GM18867 (cell line): ENCODE measurements at regions not wholly inside any gene's neighbourhood (a gene's known extent, or its start where the extent isn't known, plus 50 kb on each side); places are given as distances from the start of the nearest gene placed in this dataset.
"Not testable (repeated sequence)": the region's sequence is repeated elsewhere in the genome, so short reads cannot be mapped to it uniquely, and the experiment has no call there.

ENCODE experiments used
- ATAC-seq: cut with Tn5 transposase; IDR thresholded peaks from one replicate; pipeline ENCODE4 v1.9.1; 2021; ENCODE audit warnings: mild to moderate bottlenecking, moderate library complexity; ENCODE audit not compliant: unreplicated experiment

- ATAC-seq, result peak; percentile 72
Measured at GRCh38 chr6:28657769-28658465, 132.2 kb downstream of the GPX5 start.

GRCh38 chr6:28658475-28659249, 133.0 kb downstream of the GPX5 start:
- peak; percentile 22 for ATAC-seq

- ATAC-seq, result no peak
Measured at GRCh38 chr6:28659250-28659566, 133.5 kb downstream of the GPX5 start.

- ATAC-seq, result no peak
Measured at GRCh38 chr6:28661097-28661713, 135.5 kb downstream of the GPX5 start.

GRCh38 chr6:28664870-28665396, 139.3 kb downstream of the GPX5 start:
- ATAC-seq, result no peak

DNA sequence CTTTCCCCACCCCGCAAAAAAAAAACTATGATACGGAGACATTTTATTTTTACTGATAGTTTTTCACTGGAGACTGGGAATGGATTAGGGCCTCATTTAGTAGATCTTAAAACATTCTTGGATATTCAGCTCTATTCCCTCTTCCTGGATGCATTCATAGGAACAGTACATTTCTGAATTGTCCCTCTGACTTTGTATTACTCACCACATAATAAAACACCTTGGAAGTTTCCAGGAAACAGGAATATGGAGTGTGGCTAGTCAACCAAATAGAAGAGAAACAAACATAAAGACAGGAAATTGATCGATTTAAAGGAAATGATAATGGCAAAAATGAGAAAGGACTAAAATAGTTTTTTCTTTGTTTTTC, 147.7 kb downstream of the GPX5 start:
- no peak for ATAC-seq

GRCh38 chr6:28673787-28674671, 148.3 kb downstream of the GPX5 start:
- no peak for ATAC-seq

GRCh38 chr6:28675600-28675999, 149.9 kb downstream of the GPX5 start:
- ATAC-seq, result no peak

DNA sequence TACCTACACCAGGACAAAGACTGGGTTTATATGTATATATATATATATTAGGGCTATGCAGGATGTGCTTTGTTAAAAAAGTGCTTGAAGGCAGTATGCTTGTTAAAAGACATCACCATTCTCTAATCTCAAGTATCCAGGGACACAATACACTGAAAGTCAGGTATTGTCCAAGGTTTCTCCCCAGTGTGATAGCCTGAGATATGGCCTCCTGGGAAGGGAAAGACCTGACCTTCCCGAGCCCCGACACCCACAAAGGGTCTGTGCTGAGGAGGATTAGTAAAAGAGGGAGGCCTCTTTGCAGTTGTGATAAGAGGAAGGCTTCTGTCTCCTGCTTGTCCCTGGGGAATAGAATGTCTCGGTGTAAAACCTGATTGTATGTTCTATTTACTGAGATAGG, 156.9 kb downstream of the GPX5 start:
- ATAC-seq, result no peak

- ATAC-seq, result not testable (repeated sequence)
Measured at GRCh38 chr6:28682956-28683685, 157.4 kb downstream of the GPX5 start.

DNA sequence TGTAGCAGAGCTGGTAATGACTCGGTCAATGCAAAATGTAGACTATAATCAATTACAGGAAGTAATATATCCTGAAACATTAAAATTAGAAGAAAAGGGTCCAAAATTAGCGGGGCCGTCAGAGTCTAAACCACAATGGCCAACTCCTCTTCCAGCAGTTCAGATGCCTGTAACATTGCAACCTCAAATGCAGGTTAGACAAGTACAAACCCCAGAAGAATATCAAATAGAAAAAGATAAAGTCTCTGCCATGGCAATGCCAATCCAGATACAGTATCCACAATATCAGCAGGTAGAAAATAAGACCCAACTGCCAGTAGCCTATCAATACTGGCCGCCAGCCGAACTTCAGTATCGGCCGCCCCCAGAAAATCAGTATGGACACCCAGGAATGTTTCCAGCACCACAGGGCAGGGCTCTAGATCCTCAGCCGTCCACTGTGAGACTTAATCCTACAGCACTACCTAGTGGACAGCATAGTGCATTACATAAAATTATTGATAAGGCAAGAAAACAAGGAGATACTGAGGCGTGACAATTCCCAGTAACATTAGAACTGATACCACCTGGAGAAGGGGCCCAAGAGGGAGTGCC, 158.4 kb downstream of the GPX5 start:
- peak; percentile 58 for ATAC-seq

DNA sequence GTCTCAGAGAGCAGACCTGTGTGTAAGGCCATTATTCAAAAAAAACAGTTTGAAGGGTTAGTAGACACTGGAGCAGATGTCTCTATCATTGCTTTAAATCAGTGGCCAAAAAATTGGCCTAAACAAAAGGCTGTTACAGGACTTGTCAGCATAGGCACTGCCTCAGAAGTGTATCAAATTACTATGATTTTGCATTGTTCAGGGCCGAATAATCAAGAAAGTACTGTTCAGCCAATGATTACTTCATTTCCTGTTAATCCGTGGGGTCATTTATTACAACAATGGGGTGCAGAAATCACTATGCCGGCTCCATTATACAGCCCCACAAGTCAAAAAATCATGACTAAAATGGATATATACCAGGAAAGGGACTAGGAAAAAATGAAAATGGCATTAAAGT, 160.3 kb downstream of the GPX5 start:
- ATAC-seq, result not testable (repeated sequence)

DNA sequence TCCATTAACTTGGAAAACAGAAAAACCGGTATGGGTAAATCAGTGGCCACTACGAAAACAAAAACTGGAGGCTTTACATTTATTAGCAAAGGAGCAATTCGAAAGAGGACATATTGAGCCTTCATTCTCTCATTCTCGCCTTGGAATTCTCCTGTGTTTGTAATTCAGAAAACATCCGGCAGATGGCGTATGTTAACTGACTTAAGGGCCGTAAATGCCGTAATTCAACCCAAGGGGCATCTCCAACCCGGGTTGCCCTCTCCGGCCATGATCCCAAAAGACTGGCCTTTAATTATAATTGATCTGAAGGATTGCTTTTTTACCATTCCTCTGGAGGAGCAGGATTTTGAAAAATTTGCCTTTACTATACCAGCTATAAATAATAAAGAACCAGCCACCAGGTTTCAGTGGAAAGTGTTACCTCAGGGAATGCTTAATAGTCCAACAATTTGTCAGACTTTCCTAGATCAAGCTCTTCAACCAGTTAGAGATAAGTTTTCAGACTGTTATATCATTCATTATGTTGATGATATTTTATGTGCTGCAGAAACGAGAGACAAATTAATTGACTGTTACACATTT, 160.9 kb downstream of the GPX5 start:
- ATAC-seq, result not testable (repeated sequence)

GRCh38 chr6:28687309-28687981, 161.8 kb downstream of the GPX5 start:
- not testable (repeated sequence) for ATAC-seq

DNA sequence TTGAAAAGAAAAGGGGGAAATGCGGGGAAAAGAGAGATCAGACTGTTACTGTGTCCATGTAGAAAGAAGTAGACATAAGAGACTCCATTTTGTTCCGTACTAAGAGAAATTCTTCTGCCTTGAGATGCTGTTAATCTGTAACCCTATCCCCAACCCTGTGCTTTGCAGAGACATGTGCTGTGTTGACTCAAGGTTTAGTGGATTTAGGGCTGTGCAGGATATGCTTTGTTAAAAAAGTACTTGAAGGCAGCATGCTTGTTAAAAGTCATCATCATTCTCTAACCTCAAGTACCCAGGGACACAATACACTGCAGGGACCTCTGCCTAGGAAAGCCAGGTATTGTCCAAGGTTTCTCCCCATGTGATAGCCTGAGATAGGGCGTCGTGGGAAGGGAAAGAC, 166.3 kb downstream of the GPX5 start:
- ATAC-seq, result not testable (repeated sequence)

DNA sequence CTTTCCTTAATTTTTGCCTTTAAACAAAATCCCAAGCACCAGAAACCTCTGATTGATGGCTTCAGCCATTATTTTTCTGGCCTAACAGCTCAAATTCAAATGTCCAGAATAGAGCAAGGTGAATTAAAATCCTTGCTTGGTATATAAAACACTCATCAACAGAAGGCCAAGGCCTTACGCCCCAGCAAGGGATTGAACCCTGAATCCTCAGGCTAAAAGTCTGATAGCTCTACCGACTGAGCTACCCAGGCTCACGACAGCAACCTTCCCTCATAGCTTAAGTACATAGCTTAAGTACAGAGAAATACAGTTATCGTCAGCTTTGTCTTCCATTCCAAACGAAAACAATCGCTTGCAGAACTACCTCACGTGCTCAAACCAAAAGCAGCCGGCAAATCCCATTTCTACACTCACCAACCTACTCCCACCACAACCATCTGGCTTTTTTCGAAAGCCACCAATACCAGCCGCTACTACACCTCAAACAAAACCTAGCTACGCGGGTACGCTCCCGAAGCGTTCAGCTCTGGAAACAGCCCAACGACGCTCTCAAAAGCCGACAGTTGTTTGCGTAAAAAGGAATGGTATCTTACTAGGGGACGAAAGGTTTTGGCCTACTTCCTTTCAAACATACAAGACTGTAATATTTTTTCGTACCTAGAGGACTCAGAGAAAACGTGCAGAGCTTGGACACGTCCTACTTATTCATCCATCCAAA, 167.5 kb downstream of the GPX5 start:
- ATAC-seq, result no peak

DNA sequence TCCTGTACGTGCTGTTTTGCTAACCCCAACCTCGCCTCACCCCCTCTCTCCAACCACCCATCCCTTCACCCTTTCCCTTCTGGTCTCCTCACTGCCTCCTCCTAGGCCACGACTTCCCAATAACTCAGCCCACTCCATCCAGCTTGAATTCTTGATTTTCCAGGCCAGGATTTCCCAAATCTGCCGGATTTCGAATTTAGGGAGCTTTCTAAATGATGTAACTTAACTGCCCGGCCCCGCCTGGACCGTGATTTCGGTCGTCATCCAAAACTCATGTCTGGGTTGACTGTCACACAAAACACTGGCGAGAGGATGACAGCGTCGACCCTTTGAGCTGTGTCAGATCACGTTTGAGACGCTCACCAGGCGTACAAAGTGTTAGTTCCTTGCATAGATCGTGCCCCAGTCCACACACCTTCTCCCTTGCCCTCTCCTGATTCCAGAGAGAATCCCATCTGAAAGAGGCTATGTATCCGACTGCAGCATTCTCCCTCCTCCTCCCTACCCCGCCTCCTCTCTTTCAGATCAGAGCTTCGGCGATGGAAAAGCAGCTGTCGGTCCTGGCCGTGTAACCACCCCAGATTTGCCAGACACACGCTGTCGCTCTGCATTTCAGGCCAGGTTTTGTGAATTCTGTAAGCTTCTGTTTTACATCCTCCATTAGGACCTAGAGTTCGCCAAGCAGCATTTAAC, 168.2 kb downstream of the GPX5 start:
- ATAC-seq, result no peak

- ATAC-seq, result no peak
Measured at GRCh38 chr6:28695715-28696114, 170.0 kb downstream of the GPX5 start.
